ENCODE measurements at regions not wholly inside any gene's neighbourhood (a gene's known extent, or its start where the extent isn't known, plus 50 kb on each side); places are given as distances from the start of the nearest gene placed in this dataset.

DNA sequence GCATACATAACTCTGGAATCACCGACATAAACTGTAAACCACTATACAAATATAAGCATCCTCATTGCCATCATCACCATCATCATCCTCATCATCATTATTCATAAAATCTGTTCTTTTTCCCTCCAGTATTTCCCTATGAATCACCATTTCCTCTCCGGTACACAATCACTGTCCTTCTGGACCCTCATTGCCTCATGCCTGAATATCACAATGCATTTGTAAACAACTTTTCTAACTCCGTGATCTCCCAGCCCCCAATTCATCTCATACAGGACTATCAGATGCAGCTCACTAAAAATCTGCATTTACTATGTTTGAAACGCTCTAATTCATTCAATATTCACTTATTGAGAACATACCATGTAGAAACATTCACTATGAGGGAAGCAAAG lies 339.7 kb downstream of the TBC1D32 start:
- Histone ChIP-seq H3K4me3 (ENCODE audit: severe bottlenecking) (no peak overlapping the region), H3K36me3 (ENCODE audit: low read depth) (no peaks in the 10 kb centered on the region), H3K4me1 (ENCODE audit: insufficient read depth, poor library complexity, severe bottlenecking) (no peaks in the 10 kb centered on the region), H3K27me3 (ENCODE audit: insufficient read depth, poor library complexity, severe bottlenecking) (no peaks in the 10 kb centered on the region), H3K27ac (ENCODE audit: poor library complexity, severe bottlenecking) (no peak overlapping the region), H3K9me3 (ENCODE audit: severe bottlenecking) (no peaks in the 10 kb centered on the region)
- ATAC-seq (ENCODE audit: low read depth) = no peak
- TF ChIP-seq, protein P1, sequence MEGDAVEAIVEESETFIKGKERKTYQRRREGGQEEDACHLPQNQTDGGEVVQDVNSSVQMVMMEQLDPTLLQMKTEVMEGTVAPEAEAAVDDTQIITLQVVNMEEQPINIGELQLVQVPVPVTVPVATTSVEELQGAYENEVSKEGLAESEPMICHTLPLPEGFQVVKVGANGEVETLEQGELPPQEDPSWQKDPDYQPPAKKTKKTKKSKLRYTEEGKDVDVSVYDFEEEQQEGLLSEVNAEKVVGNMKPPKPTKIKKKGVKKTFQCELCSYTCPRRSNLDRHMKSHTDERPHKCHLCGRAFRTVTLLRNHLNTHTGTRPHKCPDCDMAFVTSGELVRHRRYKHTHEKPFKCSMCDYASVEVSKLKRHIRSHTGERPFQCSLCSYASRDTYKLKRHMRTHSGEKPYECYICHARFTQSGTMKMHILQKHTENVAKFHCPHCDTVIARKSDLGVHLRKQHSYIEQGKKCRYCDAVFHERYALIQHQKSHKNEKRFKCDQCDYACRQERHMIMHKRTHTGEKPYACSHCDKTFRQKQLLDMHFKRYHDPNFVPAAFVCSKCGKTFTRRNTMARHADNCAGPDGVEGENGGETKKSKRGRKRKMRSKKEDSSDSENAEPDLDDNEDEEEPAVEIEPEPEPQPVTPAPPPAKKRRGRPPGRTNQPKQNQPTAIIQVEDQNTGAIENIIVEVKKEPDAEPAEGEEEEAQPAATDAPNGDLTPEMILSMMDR (IDR thresholded peaks at IDR 0.05; ENCODE audit: poor library complexity, severe bottlenecking) = no peak
- DNase-seq (ENCODE audit: low spot score) = no peak

DNA sequence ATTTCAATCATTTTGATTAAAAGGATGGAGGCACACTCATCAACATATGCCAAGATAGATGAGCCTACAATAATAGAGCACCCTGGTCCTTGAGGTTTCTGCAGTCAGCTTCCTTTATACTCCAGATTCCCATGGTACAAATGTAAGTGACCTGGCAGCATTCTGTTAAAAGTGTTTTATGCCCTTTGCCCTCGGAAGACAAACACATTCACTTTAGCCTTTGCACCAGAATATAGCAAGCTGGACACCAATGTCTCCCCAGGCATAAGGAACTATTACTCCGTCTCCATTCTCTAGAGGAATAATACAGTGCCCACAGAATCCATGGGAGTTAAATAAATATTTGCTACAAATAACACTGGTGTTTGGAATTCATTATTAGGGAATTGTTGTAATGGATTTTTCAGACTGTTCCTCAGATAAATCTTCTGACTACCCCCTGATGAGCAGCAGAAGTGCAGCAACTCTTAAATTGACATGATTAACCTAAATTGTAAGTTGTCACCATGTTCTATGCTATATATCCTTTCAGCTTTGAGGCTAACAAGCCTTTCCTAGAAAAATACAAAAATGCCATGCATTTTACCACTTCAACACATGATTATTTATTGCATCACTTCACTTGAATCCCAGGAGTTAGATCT lies 340.2 kb downstream of the TBC1D32 start:
- ATAC-seq (ENCODE audit: low read depth) (no peak), DNase-seq (ENCODE audit: low spot score) (no peak)
- no peaks in the 10 kb centered on the region for H3K36me3 ChIP-seq (ENCODE audit: low read depth)
- H3K27ac ChIP-seq (ENCODE audit: poor library complexity, severe bottlenecking) = no peak overlapping the region
- no peaks in the 10 kb centered on the region for H3K9me3 ChIP-seq (ENCODE audit: severe bottlenecking)
- H3K4me1 ChIP-seq (ENCODE audit: insufficient read depth, poor library complexity, severe bottlenecking) = no peaks in the 10 kb centered on the region
- TF ChIP-seq, protein P1 (IDR thresholded peaks at IDR 0.05; ENCODE audit: poor library complexity, severe bottlenecking) = no peak
- no peak overlapping the region for H3K4me3 ChIP-seq (ENCODE audit: severe bottlenecking)
- no peaks in the 10 kb centered on the region for H3K27me3 ChIP-seq (ENCODE audit: insufficient read depth, poor library complexity, severe bottlenecking)

DNA sequence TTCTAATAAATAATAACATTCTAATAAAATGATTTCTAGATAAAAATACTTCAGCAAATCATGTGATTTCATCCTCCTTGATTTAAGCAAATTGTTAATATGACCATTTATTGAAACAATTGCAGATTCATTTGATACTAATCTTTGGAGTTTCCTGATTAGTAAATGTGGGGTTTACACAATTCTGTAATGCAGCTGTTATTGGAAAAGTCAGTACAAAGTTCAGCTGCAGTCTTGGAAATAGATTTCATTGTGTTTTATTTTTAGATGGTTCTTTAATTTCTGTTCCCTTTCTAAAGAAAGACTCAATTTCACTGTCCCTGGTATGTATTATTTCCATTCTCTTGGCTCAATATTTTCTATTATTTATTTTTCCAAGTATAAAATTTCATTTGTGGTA lies 342.0 kb downstream of the TBC1D32 start:
- DNase-seq (ENCODE audit: low spot score) (no peak), ATAC-seq (ENCODE audit: low read depth) (no peak)
- no peak overlapping the region for H3K4me3 ChIP-seq (ENCODE audit: severe bottlenecking)
- no peaks in the 10 kb centered on the region for H3K36me3 ChIP-seq (ENCODE audit: low read depth)
- no peaks in the 10 kb centered on the region for H3K27me3 ChIP-seq (ENCODE audit: insufficient read depth, poor library complexity, severe bottlenecking)
- TF ChIP-seq, protein P1 (IDR thresholded peaks at IDR 0.05; ENCODE audit: poor library complexity, severe bottlenecking) = no peak
- H3K4me1 ChIP-seq (ENCODE audit: insufficient read depth, poor library complexity, severe bottlenecking) = no peaks in the 10 kb centered on the region
- no peaks in the 10 kb centered on the region for H3K9me3 ChIP-seq (ENCODE audit: severe bottlenecking)
- no peak overlapping the region for H3K27ac ChIP-seq (ENCODE audit: poor library complexity, severe bottlenecking)

DNA sequence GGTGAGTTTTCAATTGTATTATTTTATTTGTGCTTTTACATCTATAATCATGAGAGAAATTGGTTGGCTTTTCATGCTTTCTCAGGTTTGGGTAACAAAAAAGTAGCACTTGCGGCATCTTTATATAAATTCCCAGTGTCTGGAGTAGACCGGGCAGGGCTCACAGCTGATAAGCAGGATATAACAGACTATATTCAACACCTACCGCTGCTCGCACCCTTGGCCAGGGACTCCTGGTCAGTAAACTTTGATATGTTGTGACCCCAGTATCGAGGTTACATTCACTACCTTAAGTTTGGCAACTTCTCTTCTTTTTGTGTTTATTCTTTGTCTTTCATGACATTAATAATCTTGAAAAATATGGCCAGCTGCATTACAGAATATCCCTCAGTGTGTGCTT lies 343.4 kb downstream of the TBC1D32 start:
- no peak for DNase-seq (ENCODE audit: low spot score)
- no peak overlapping the region for H3K4me3 ChIP-seq (ENCODE audit: severe bottlenecking)
- TF ChIP-seq, protein P1 (IDR thresholded peaks at IDR 0.05; ENCODE audit: poor library complexity, severe bottlenecking) = no peak
- H3K36me3 ChIP-seq (ENCODE audit: low read depth) = no peaks in the 10 kb centered on the region
- H3K27me3 ChIP-seq (ENCODE audit: insufficient read depth, poor library complexity, severe bottlenecking) = no peaks in the 10 kb centered on the region
- no peak for ATAC-seq (ENCODE audit: low read depth)
- no peak overlapping the region for H3K27ac ChIP-seq (ENCODE audit: poor library complexity, severe bottlenecking)
- H3K4me1 ChIP-seq (ENCODE audit: insufficient read depth, poor library complexity, severe bottlenecking) = no peaks in the 10 kb centered on the region
- H3K9me3 ChIP-seq (ENCODE audit: severe bottlenecking) = no peaks in the 10 kb centered on the region

DNA sequence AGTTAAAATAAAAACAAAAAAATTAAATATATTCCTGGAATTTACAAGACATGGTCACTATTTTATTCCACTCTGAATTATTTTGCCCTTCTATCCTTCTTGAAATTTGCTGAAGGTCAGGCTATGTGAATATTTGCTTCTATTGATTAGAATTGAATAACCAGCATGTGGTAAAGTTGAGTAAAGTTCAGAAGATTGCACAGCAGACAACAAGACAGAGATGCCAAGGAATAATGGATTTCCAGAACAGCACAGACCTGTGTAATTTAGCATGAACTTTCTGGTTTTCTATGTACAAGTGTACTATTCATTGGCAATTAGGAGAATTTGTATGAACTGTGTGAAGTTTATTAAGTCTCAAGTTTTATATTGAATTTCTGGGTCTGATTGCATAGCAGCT lies 352.4 kb downstream of the TBC1D32 start:
- H3K9me3 ChIP-seq (ENCODE audit: severe bottlenecking) = no peaks in the 10 kb centered on the region
- no peak overlapping the region for H3K27ac ChIP-seq (ENCODE audit: poor library complexity, severe bottlenecking)
- TF ChIP-seq, protein P1 (IDR thresholded peaks at IDR 0.05; ENCODE audit: poor library complexity, severe bottlenecking) = no peak
- no peak overlapping the region for H3K4me3 ChIP-seq (ENCODE audit: severe bottlenecking)
- H3K27me3 ChIP-seq (ENCODE audit: insufficient read depth, poor library complexity, severe bottlenecking) = no peaks in the 10 kb centered on the region
- DNase-seq (ENCODE audit: low spot score) (no peak), ATAC-seq (ENCODE audit: low read depth) (no peak)
- H3K36me3 ChIP-seq (ENCODE audit: low read depth) = no peaks in the 10 kb centered on the region
- H3K4me1 ChIP-seq (ENCODE audit: insufficient read depth, poor library complexity, severe bottlenecking) = no peaks in the 10 kb centered on the region
